BJ (cell line): ENCODE measurements at regions not wholly inside any gene's neighbourhood (a gene's known extent, or its start where the extent isn't known, plus 50 kb on each side); places are given as distances from the start of the nearest gene placed in this dataset.
"Not testable (repeated sequence)": the region's sequence is repeated elsewhere in the genome, so short reads cannot be mapped to it uniquely, and the experiment has no call there.

Experiments used
- CTCF ChIA-PET: fragments of 350-600 bp; formaldehyde crosslinking; extraction: SDS; loops from one replicate; lab custom pipeline; 2021; ENCODE audit warnings: antibody characterized with exemption, inconsistent platforms; lab: Yijun Ruan, JAX
- POLR2A ChIA-PET: fragments of 300-600 bp; sonication (Branson Sonifier 250); formaldehyde crosslinking; extraction: SDS; loops from one replicate; lab custom pipeline; 2021; ENCODE audit warnings: antibody characterized with exemption; lab: Charles Lee
- DNase-seq: peaks from one replicate; pipeline ENCODE4 v3.0.0-alpha.2; 2011; ENCODE audit warnings: low read depth
- H3K27me3 ChIP-seq: 2 replicates; pipeline ENCODE4 v1.6.0; 2011; ENCODE audit warnings: low read length; ENCODE audit not compliant: control insufficient read depth, insufficient read depth
- H3K36me3 ChIP-seq: 2 replicates; pipeline ENCODE4 v1.5.1; 2011; ENCODE audit warnings: low read length; ENCODE audit not compliant: control insufficient read depth, insufficient read depth
- H3K4me3 ChIP-seq: 2 replicates; pipeline ENCODE4 v1.5.1; 2011; ENCODE audit warnings: low read depth, mild to moderate bottlenecking, control low read depth, low read length
- CTCF ChIP-seq: IDR thresholded peaks from 2 replicates; pipeline ENCODE4 v1.5.1; 2011; ENCODE audit warnings: low read depth, mild to moderate bottlenecking, control low read depth, inconsistent platforms, low read length, moderate library complexity; ENCODE audit not compliant: insufficient read depth

- Histone ChIP-seq H3K36me3 (no peaks in the 10 kb centered on the region), H3K4me3 (no peak overlapping the region), H3K27me3 (no peaks in the 10 kb centered on the region)
- ChIA-PET CTCF (no interaction called here), POLR2A (no interaction called here)
- DNase-seq, result no peak
- TF ChIP-seq CTCF, result no peak
Observed at GRCh38 chr6:16995511-16996250, 106.2 kb upstream of the STMND1 start.

GRCh38 chr6:16993396-16993795 is 108.5 kb upstream of the STMND1 start:
- no peaks in the 10 kb centered on the region for H3K27me3 ChIP-seq
- H3K36me3 ChIP-seq, result no peaks in the 10 kb centered on the region
- no peak for DNase-seq
- ChIA-PET CTCF (interaction anchor here (2.1 kb wide), 1 partner anchor 93 kb away, joined by 7 read pairs; no protein-coding TSS in a partner anchor), POLR2A (no interaction called here)
- no peak for TF ChIP-seq CTCF
- no peak overlapping the region for H3K4me3 ChIP-seq

- POLR2A ChIA-PET, result interaction anchor here (0.6 kb wide), 2 partner anchors 30 to 49 kb away, joined by 4 read pairs; no protein-coding TSS in a partner anchor
Observed at GRCh38 chr6:16991981-16992629, 109.7 kb upstream of the STMND1 start.

GRCh38 chr6:16989976-16990375 is 111.9 kb upstream of the STMND1 start:
- H3K4me3 ChIP-seq, H3K27me3 ChIP-seq, POLR2A ChIA-PET, H3K36me3 ChIP-seq, DNase-seq: not testable (repeated sequence)
- CTCF ChIA-PET, result interaction anchor here (0.6 to 1.2 kb wide), 2 partner anchors 25 to 651 kb away, joined by 3 to 4 read pairs; no protein-coding TSS in a partner anchor

More at GRCh38 chr6:16991981-16992629, 109.7 kb upstream of the STMND1 start:
- CTCF ChIA-PET, result interaction anchor here (1.2 to 1.3 kb wide), 3 partner anchors 9 to 20 kb away, joined by 3 read pairs; no protein-coding TSS in a partner anchor
- Histone ChIP-seq H3K4me3 (no peak overlapping the region), H3K36me3 (no peaks in the 10 kb centered on the region), H3K27me3 (no peaks in the 10 kb centered on the region)
- DNase-seq, result no peak
- no peak for TF ChIP-seq CTCF

GRCh38 chr6:16989382-16989781 is 112.5 kb upstream of the STMND1 start:
- 0 out of 2 replicates have a peak, but pooled peaks have one; percentile 6 for TF ChIP-seq CTCF
- no peak for DNase-seq
- no peaks in the 10 kb centered on the region for H3K27me3 ChIP-seq
- POLR2A ChIA-PET, result no interaction called here
- CTCF ChIA-PET, result no interaction called here
- H3K4me3 ChIP-seq, result no peak overlapping the region
- H3K36me3 ChIP-seq, result no peaks in the 10 kb centered on the region
